ENCODE measurements at regions not wholly inside any gene's neighbourhood (a gene's known extent, or its start where the extent isn't known, plus 50 kb on each side); places are given as distances from the start of the nearest gene placed in this dataset.

DNA sequence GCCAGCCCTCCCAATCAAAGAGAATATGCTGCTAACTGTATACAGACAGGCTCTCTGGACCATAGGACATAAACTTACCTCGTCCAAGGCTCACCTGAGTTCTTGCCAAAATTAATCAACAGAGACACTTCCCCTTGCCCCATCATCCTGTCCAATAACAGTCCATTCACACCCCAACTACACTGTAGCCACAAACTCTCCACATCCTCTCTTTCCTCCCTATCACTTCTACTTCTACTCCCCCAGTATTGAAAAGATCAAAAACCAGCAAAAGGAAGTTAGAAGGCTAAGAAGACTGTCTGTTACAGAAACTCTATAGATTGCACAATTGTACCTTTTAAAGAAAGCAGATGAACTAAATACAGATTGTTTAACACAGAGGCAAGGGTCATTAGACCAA is 133.5 kb upstream of the STT3B start:
- TF ChIP-seq, protein P1, sequence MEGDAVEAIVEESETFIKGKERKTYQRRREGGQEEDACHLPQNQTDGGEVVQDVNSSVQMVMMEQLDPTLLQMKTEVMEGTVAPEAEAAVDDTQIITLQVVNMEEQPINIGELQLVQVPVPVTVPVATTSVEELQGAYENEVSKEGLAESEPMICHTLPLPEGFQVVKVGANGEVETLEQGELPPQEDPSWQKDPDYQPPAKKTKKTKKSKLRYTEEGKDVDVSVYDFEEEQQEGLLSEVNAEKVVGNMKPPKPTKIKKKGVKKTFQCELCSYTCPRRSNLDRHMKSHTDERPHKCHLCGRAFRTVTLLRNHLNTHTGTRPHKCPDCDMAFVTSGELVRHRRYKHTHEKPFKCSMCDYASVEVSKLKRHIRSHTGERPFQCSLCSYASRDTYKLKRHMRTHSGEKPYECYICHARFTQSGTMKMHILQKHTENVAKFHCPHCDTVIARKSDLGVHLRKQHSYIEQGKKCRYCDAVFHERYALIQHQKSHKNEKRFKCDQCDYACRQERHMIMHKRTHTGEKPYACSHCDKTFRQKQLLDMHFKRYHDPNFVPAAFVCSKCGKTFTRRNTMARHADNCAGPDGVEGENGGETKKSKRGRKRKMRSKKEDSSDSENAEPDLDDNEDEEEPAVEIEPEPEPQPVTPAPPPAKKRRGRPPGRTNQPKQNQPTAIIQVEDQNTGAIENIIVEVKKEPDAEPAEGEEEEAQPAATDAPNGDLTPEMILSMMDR (IDR thresholded peaks at IDR 0.05) = no peak
- no peak for TF ChIP-seq ZFX (IDR thresholded peaks at IDR 0.05; ENCODE audit: borderline replicate concordance)
